ENCODE measurements at regions not wholly inside any gene's neighbourhood (a gene's known extent, or its start where the extent isn't known, plus 50 kb on each side); places are given as distances from the start of the nearest gene placed in this dataset.
"Not testable (repeated sequence)": the region's sequence is repeated elsewhere in the genome, so short reads cannot be mapped to it uniquely, and the experiment has no call there.

- FAIRE-seq = not testable (repeated sequence)
These were observed 339.3 kb upstream of the PLGLB1 start for GRCh38 chr2:87360927-87361326.

DNA sequence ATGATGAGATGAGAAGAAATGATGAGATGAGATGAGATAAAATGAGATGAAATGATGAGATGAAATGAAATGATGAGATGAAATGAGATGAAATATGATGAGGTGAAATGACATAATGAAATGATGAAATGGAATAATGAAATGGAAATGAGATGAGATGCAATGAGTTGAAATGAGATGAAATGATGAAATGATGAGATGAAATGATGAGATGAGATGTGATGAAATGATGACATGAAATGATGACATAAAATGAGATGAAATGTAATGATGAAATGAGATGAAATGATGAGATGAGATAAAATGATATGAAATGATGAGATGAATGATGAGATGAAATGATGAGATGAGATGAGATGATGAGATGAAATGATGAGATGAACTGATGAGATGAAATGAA lies 340.2 kb upstream of the PLGLB1 start:
- not testable (repeated sequence) for FAIRE-seq

DNA sequence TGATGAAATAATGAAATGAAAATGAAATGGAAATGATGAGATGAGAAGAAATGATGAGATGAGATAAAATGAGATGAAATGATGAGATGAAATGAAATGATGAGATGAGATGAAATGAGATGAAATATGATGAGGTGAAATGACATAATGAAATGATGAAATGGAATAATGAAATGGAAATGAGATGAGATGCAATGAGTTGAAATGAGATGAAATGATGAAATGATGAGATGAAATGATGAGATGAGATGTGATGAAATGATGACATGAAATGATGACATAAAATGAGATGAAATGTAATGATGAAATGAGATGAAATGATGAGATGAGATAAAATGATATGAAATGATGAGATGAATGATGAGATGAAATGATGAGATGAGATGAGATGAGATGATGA lies 342.7 kb upstream of the PLGLB1 start:
- FAIRE-seq = not testable (repeated sequence)

DNA sequence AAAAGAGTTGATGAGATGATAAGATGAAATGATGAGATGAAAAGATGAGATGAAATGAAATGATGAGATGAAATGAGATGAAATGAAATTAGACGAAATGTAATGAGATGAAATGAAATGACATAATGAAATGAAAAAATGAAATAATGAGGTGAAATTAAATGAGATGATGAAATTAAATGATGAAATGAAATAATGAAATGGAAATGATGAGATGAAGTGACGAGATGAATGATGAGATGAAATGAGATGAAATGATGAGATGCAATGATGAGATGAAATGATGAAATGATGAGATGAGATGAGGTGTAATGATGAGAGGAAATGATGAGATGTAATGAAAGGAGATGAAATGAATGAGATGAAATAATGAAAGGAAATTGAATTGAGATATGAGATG lies 343.4 kb upstream of the PLGLB1 start:
- not testable (repeated sequence) for FAIRE-seq

DNA sequence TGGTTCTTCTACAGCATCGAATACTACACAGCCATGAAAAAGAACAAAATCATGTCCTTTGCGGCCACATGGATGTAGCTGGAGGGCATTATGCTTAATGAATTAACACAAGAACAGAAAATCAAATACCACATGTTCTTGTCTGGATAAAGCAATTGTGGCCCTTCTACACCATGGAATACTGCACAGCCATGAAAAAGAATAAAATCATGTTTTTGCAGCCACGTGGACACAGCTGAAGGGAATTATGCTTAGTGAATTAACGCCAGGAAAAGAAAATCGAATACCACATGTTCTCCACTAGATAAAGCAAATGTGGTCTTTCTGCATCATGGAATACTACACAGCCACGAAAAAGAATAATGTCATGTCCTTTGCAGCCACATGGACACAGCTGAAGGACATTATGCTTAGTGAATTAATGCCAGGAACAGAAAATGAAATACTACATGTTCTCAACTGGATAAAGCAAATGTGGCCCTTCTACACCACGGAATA lies 361.8 kb upstream of the PLGLB2 start:
- FAIRE-seq = not testable (repeated sequence)

- FAIRE-seq = not testable (repeated sequence)
These were observed 352.1 kb upstream of the PLGLB2 start for GRCh38 chr2:87395784-87396183.

DNA sequence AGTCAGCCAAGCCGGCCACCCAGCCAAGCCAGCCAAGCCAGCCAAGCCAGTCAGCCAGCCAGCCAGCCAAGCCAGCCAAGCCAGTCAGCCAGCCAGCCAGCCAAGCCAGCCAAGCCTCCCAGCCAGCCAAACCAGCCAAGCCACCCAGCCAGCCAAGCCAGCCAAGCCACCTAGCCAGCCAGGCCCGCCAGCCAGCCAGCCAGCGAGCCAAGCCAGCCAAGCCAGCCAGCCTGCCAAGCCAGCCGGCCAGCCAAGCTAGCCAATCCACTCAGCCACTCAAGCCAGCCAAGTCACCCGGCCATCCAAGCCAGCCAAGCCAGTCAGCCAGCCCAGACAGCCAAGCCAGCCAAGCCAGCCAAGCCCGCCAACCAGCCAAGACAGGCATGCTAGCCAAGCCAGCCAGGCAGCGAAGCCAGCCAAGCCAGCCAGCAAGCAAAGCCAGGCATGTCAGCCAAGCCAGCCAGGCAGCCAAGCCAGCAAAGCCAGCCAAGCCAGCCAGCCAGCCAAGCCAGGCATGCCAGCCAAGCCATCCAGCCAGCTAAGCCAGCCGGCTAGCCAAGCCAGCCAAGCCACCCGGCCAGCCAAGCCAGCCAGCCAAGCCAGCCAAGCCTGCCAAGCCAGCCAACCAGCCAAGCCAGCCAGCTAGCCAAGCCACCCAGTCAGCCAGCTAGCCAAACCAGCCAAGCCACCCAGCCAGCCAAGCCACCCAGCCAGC lies 351.2 kb upstream of the PLGLB2 start:
- not testable (repeated sequence) for FAIRE-seq

- FAIRE-seq = not testable (repeated sequence)
These were observed 350.4 kb upstream of the PLGLB2 start for GRCh38 chr2:87397276-87398065.

GRCh38 chr2:87398567-87399305 lies 349.2 kb upstream of the PLGLB2 start:
- FAIRE-seq = not testable (repeated sequence)

GRCh38 chr2:87401726-87402345 lies 346.1 kb upstream of the PLGLB2 start:
- no peak for FAIRE-seq

DNA sequence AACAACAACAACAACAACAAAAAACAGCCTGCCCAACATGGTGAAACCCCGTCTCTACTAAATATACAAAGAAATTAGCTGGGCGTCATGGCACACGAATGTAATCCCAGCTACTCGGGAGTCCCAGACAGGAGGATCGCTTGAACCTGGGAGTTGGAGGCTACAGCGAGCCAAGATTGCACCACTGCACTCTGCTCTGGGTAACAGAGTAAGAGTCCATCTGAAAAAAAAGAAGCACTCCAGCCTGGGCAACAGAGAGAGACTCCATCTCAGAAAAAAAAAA lies 344.1 kb upstream of the PLGLB2 start:
- FAIRE-seq = no peak

DNA sequence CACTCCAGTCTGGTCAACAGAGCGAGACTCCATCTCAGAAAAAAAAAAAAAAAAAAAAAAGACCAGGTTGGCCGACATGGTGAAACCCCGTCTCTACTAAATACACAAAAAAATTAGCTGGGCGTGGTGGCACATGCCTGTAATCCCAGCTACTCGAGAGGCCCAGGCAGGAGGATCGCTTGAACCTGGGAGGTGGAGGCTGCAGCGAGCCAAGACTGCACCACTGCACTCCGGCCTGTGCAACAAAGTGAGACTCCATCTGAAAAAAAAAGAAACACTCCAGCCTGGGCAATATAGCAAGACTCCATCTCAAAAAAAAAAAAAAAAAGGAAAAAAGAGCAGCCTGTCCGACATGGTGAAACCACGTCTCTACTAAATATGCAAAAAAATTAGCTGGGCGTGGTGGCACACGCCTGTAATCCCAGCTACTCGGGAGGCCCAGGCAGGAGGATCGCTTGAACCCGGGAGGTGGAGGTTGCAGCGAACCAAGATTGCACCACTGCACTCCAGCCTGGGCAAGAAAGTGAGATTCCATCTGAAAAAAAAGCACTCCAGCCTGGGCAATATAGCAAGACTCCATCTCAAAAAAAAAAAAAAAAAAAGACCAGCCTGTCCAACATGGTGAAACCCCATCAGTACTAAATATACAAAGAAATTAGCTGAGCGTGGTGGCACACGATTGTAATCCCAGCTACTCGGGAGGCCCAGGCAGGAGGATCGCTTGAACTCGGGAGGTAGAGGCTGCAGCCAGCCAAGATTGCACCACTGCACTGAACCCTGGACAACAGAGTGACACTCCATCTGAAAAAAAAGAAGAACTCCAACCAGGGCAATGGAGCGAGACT lies 343.3 kb upstream of the PLGLB2 start:
- not testable (repeated sequence) for FAIRE-seq

- FAIRE-seq = not testable (repeated sequence)
These were observed 342.2 kb upstream of the PLGLB2 start for GRCh38 chr2:87405531-87406216.

DNA sequence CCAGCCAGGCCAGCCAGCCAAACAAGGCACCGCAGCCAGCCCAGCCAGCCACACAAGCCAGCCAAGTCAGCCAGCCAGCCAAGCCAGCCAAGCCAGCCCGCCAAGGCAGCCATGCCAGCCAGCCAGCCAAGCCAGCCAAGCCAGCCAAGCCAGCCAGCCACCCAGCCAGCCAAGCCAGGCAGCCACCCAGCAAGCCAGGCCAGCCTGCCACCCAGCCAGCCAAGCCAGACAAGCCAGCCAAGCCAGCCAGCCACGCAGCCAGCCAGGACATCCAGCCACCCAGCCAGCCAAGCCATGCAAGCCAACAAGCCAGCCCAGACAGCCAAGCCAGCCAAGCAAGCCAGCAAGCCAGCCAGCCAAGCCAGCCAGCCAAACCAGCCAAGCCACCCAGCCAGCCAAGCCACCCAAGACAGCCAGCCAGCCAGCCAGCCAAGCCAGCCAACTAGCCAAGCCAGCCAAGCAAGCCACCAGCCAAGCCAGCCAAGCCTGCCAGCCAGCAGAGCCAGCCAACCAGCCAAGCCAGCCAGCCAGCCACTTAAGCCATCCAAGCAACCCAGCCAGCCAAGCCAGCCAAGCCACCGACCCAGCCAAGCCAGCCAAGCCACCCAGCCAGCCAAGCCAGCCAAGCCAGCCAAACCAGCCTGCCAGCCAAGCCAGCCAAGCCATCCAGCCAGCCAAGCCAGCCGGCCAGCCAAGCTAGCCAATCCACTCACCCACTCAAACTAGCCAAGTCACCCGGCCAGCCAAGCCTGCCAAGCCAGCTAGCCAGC lies 341.3 kb upstream of the PLGLB2 start:
- FAIRE-seq = not testable (repeated sequence)

- not testable (repeated sequence) for FAIRE-seq
These were observed 338.3 kb upstream of the PLGLB2 start for GRCh38 chr2:87409601-87410000.

- not testable (repeated sequence) for FAIRE-seq
These were observed 337.5 kb upstream of the PLGLB2 start for GRCh38 chr2:87410371-87410770.

GRCh38 chr2:87412036-87412820 lies 335.7 kb upstream of the PLGLB2 start:
- not testable (repeated sequence) for FAIRE-seq

DNA sequence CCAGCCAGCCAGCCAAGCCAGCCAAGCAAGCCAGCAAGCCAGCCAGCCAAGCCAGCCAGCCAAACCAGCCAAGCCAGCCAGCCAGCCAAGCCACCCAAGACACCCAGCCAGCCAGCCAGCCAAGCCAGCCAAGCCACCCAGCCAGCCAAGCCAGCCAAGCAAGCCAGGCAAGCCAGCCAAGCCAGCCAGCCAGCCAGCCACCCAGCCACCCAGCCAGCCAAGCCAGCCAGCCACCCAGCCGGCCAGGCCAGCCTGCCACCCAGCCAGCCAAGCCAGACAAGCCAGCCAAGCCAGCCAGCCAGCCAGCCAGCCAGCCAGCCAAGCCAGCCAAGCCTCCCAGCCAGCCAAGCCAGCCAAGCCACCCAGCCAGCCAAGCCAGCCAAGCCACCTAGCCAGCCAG lies 333.6 kb upstream of the PLGLB2 start:
- not testable (repeated sequence) for FAIRE-seq

GRCh38 chr2:87414795-87415570 lies 332.9 kb upstream of the PLGLB2 start:
- not testable (repeated sequence) for FAIRE-seq
